GM23338 (cell line): ENCODE measurements at regions not wholly inside any gene's neighbourhood (a gene's known extent, or its start where the extent isn't known, plus 50 kb on each side); places are given as distances from the start of the nearest gene placed in this dataset.

Experiments used
- ATAC-seq: fragments of 200-7000 bp; cut with Tn5 transposase; 3 replicates; pipeline ENCODE4 v1.9.1; 2020
- DNase-seq: peaks from one replicate; pipeline ENCODE4 v3.0.0-alpha.2; 2015; ENCODE audit warnings: low spot score
- H2AFZ ChIP-seq: fragments of 200-600 bp; sonication (generic); 2 replicates; pipeline ENCODE4 v1.8.0; 2016; ENCODE audit warnings: antibody characterized with exemption, mild to moderate bottlenecking, moderate library complexity
- H3F3A ChIP-seq: fragments of 200-600 bp; sonication (generic); replicated peaks from 2 replicates; pipeline ENCODE4 v1.8.0; 2017; ENCODE audit warnings: antibody characterized with exemption, mixed run types, low read depth
- H3K27ac ChIP-seq: fragments of 200-600 bp; sonication (generic); 2 replicates; pipeline ENCODE4 v1.6.1; 2016; ENCODE audit warnings: low read depth
- H3K27me3 ChIP-seq: fragments of 200-600 bp; sonication (generic); 2 replicates; pipeline ENCODE4 v1.8.0; 2016; ENCODE audit warnings: mild to moderate bottlenecking, mixed run types, moderate library complexity; ENCODE audit not compliant: insufficient read depth
- H3K36me3 ChIP-seq: fragments of 200-600 bp; sonication (generic); 2 replicates; pipeline ENCODE4 v1.8.0; 2016; ENCODE audit warnings: mild to moderate bottlenecking; ENCODE audit not compliant: insufficient read depth
- H3K4me1 ChIP-seq: fragments of 200-600 bp; sonication (generic); 2 replicates; pipeline ENCODE4 v1.8.0; 2016; ENCODE audit warnings: mild to moderate bottlenecking, moderate library complexity; ENCODE audit not compliant: insufficient read depth
- H3K4me2 ChIP-seq: fragments of 200-600 bp; sonication (generic); 2 replicates; pipeline ENCODE4 v1.7.1; 2017; ENCODE audit warnings: mixed run types
- H3K4me3 ChIP-seq: fragments of 200-600 bp; sonication (generic); 2 replicates; pipeline ENCODE4 v1.6.1; 2016; ENCODE audit warnings: mixed run types
- H3K79me2 ChIP-seq: fragments of 200-600 bp; sonication (generic); replicated peaks from 2 replicates; pipeline ENCODE4 v1.8.0; 2017; ENCODE audit warnings: mild to moderate bottlenecking; ENCODE audit not compliant: insufficient read depth
- H3K9me2 ChIP-seq: fragments of 200-600 bp; sonication (generic); 2 replicates; pipeline ENCODE4 v1.8.0; 2017; ENCODE audit not compliant: insufficient read depth
- H4K20me1 ChIP-seq: fragments of 200-600 bp; sonication (generic); replicated peaks from 2 replicates; pipeline ENCODE4 v1.8.0; 2017; ENCODE audit warnings: mild to moderate bottlenecking; ENCODE audit not compliant: insufficient read depth
- H3K27ac Mint-ChIP-seq: 2 replicates; pipeline ENCODE4 v1.8.0; 2020; ENCODE audit warnings: inconsistent platforms, mild to moderate bottlenecking, moderate library complexity, mixed read lengths
- H3K27me3 Mint-ChIP-seq: 3 replicates; pipeline ENCODE4 v1.8.0; 2022; ENCODE audit warnings: low read depth, mild to moderate bottlenecking, moderate library complexity, mixed read lengths, inconsistent platforms; ENCODE audit not compliant: insufficient read depth, poor library complexity
- H3K36me3 Mint-ChIP-seq: 3 replicates; pipeline ENCODE4 v1.8.0; 2021; ENCODE audit warnings: low read depth, mild to moderate bottlenecking, inconsistent platforms, moderate library complexity, mixed read lengths
- H3K4me1 Mint-ChIP-seq: 3 replicates; pipeline ENCODE4 v1.8.0; 2020; ENCODE audit warnings: mild to moderate bottlenecking, inconsistent platforms, mixed read lengths
- H3K4me3 Mint-ChIP-seq: 3 replicates; pipeline ENCODE4 v1.8.0; 2021; ENCODE audit warnings: moderate library complexity, mild to moderate bottlenecking, inconsistent platforms, mixed read lengths
- H3K9me3 Mint-ChIP-seq: 3 replicates; pipeline ENCODE4 v1.8.0; 2020; ENCODE audit warnings: moderate library complexity, mild to moderate bottlenecking, inconsistent platforms, mixed read lengths
- CREB1 ChIP-seq: fragments of 250-450 bp; sonication (Bioruptor Pico); IDR thresholded peaks from 2 replicates; pipeline ENCODE4 v1.5.0; 2020; ENCODE audit warnings: low read depth, mild to moderate bottlenecking, moderate library complexity
- CTCF ChIP-seq, 2 experiments: fragments of 200-600 bp in 1 of 2; sonication (generic) in 1 of 2; conservative IDR thresholded peaks; 2 replicates each; pipeline versions ENCODE4 v1.5.1 to v1.6.1; 2016 to 2017; ENCODE audit warnings: antibody characterized with exemption in 2 of 2, low read depth in 2 of 2, mild to moderate bottlenecking in 2 of 2, moderate library complexity in 1 of 2
- ETS1 ChIP-seq: IDR thresholded peaks from 2 replicates; pipeline ENCODE4 v1.6.1; 2016; ENCODE audit warnings: antibody characterized with exemption
- EZH2 ChIP-seq: fragments of 200-600 bp; sonication (generic); IDR thresholded peaks from one replicate; pipeline ENCODE4 v1.8.0; 2017; ENCODE audit warnings: antibody characterized with exemption, mild to moderate bottlenecking, low read depth; ENCODE audit not compliant: unreplicated experiment
- EZH2phosphoT487 ChIP-seq: fragments of 200-600 bp; sonication (generic); IDR thresholded peaks from one replicate; pipeline ENCODE4 v1.8.1; 2018; ENCODE audit warnings: antibody characterized with exemption; ENCODE audit not compliant: unreplicated experiment
- JUNB ChIP-seq: IDR thresholded peaks from one replicate; pipeline ENCODE4 v1.6.1; 2016; ENCODE audit warnings: antibody characterized with exemption; ENCODE audit not compliant: unreplicated experiment
- STAT1 ChIP-seq: IDR thresholded peaks from one replicate; pipeline ENCODE4 v1.6.1; 2016; ENCODE audit warnings: antibody characterized with exemption; ENCODE audit not compliant: unreplicated experiment
- ZNF114 ChIP-seq: fragments of 250-450 bp; sonication (Bioruptor Pico); IDR thresholded peaks from 2 replicates; pipeline ENCODE4 v1.5.0; 2020; ENCODE audit warnings: mild to moderate bottlenecking, moderate library complexity
- ZNF331 ChIP-seq: fragments of 250-450 bp; sonication (Bioruptor Pico); IDR thresholded peaks from 2 replicates; pipeline ENCODE4 v1.5.0; 2020; ENCODE audit warnings: low read depth, mild to moderate bottlenecking, moderate library complexity
- TF ChIP-seq, protein P1 (sequence below): fragments of 250-450 bp; sonication (Bioruptor Pico); IDR thresholded peaks from 2 replicates; pipeline ENCODE4 v1.5.0; 2020; ENCODE audit warnings: mild to moderate bottlenecking, moderate library complexity
- TF ChIP-seq, protein P2 (sequence below): IDR thresholded peaks from one replicate; pipeline ENCODE4 v1.6.1; 2018; ENCODE audit warnings: antibody characterized with exemption; ENCODE audit not compliant: unreplicated experiment

DNA sequence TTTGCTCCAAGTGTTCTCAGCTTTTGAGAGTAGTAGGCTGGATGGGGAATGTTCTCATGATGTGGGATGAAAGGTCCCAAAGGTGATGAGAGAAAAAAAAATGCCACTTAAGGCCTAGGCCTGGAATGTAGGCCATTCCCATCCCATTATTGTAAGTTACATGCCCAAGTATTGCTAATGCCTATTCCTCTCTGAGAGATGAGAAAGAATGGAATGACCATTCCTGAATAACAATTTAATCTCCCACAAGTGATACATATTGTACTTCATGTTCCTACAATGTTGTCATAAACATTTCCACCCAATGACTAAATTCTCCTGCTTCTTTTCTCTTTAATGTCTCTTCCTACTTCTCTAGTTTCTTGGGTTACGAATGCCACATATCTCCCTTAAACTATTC is 102.8 kb upstream of the KCNJ16 start (continued):
- TF ChIP-seq ZNF114 (no peak), CREB1 (CRISPR knock-in tag) (no peak), EZH2 (no peak), JUNB (no peak), ZNF331 (CRISPR knock-in tag) (no peak)
- TF ChIP-seq, protein P1, sequence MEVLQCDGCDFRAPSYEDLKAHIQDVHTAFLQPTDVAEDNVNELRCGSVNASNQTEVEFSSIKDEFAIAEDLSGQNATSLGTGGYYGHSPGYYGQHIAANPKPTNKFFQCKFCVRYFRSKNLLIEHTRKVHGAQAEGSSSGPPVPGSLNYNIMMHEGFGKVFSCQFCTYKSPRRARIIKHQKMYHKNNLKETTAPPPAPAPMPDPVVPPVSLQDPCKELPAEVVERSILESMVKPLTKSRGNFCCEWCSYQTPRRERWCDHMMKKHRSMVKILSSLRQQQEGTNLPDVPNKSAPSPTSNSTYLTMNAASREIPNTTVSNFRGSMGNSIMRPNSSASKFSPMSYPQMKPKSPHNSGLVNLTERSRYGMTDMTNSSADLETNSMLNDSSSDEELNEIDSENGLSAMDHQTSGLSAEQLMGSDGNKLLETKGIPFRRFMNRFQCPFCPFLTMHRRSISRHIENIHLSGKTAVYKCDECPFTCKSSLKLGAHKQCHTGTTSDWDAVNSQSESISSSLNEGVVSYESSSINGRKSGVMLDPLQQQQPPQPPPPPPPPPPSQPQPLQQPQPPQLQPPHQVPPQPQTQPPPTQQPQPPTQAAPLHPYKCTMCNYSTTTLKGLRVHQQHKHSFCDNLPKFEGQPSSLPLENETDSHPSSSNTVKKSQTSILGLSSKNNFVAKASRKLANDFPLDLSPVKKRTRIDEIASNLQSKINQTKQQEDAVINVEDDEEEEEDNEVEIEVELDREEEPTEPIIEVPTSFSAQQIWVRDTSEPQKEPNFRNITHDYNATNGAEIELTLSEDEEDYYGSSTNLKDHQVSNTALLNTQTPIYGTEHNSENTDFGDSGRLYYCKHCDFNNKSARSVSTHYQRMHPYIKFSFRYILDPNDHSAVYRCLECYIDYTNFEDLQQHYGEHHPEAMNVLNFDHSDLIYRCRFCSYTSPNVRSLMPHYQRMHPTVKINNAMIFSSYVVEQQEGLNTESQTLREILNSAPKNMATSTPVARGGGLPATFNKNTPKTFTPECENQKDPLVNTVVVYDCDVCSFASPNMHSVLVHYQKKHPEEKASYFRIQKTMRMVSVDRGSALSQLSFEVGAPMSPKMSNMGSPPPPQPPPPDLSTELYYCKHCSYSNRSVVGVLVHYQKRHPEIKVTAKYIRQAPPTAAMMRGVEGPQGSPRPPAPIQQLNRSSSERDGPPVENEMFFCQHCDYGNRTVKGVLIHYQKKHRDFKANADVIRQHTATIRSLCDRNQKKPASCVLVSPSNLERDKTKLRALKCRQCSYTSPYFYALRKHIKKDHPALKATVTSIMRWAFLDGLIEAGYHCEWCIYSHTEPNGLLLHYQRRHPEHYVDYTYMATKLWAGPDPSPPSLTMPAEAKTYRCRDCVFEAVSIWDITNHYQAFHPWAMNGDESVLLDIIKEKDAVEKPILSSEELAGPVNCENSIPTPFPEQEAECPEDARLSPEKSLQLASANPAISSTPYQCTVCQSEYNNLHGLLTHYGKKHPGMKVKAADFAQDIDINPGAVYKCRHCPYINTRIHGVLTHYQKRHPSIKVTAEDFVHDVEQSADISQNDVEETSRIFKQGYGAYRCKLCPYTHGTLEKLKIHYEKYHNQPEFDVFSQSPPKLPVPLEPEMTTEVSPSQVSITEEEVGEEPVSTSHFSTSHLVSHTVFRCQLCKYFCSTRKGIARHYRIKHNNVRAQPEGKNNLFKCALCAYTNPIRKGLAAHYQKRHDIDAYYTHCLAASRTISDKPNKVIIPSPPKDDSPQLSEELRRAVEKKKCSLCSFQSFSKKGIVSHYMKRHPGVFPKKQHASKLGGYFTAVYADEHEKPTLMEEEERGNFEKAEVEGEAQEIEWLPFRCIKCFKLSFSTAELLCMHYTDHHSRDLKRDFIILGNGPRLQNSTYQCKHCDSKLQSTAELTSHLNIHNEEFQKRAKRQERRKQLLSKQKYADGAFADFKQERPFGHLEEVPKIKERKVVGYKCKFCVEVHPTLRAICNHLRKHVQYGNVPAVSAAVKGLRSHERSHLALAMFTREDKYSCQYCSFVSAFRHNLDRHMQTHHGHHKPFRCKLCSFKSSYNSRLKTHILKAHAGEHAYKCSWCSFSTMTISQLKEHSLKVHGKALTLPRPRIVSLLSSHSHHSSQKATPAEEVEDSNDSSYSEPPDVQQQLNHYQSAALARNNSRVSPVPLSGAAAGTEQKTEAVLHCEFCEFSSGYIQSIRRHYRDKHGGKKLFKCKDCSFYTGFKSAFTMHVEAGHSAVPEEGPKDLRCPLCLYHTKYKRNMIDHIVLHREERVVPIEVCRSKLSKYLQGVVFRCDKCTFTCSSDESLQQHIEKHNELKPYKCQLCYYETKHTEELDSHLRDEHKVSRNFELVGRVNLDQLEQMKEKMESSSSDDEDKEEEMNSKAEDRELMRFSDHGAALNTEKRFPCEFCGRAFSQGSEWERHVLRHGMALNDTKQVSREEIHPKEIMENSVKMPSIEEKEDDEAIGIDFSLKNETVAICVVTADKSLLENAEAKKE: no peak

- H3K9me3 Mint-ChIP-seq: peaks cover 7% of the 10 kb centered on the region; the same call in 1 of the 3 replicates
- H3K4me3 ChIP-seq: no peak overlapping the region
- H4K20me1 ChIP-seq: no peaks in the 10 kb centered on the region
- no peak for DNase-seq
- H3K36me3 ChIP-seq: no peaks in the 10 kb centered on the region
- no peaks in the 10 kb centered on the region for H3F3A ChIP-seq
- H3K9me2 ChIP-seq: peaks cover 9% of the 10 kb centered on the region; the same call in 1 of the 2 replicates
- no peaks in the 10 kb centered on the region for H3K27me3 Mint-ChIP-seq
- no peak overlapping the region for H3K27ac ChIP-seq
- H2AFZ ChIP-seq: no peak overlapping the region
- ATAC-seq: no peak
- TF ChIP-seq, protein P2, sequence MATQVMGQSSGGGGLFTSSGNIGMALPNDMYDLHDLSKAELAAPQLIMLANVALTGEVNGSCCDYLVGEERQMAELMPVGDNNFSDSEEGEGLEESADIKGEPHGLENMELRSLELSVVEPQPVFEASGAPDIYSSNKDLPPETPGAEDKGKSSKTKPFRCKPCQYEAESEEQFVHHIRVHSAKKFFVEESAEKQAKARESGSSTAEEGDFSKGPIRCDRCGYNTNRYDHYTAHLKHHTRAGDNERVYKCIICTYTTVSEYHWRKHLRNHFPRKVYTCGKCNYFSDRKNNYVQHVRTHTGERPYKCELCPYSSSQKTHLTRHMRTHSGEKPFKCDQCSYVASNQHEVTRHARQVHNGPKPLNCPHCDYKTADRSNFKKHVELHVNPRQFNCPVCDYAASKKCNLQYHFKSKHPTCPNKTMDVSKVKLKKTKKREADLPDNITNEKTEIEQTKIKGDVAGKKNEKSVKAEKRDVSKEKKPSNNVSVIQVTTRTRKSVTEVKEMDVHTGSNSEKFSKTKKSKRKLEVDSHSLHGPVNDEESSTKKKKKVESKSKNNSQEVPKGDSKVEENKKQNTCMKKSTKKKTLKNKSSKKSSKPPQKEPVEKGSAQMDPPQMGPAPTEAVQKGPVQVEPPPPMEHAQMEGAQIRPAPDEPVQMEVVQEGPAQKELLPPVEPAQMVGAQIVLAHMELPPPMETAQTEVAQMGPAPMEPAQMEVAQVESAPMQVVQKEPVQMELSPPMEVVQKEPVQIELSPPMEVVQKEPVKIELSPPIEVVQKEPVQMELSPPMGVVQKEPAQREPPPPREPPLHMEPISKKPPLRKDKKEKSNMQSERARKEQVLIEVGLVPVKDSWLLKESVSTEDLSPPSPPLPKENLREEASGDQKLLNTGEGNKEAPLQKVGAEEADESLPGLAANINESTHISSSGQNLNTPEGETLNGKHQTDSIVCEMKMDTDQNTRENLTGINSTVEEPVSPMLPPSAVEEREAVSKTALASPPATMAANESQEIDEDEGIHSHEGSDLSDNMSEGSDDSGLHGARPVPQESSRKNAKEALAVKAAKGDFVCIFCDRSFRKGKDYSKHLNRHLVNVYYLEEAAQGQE: no peak
- TF ChIP-seq JUNB: no peak
- TF ChIP-seq EZH2: no peak
- no peak for TF ChIP-seq ETS1
- no peak for TF ChIP-seq EZH2phosphoT487
- TF ChIP-seq CTCF (conservative IDR thresholded peaks at IDR 0.05; ENCODE audit: low read depth in 2 of 2): no peak
- TF ChIP-seq STAT1: no peak
- no peaks in the 10 kb centered on the region for H3K4me1 Mint-ChIP-seq
- no peaks in the 10 kb centered on the region for H3K27me3 ChIP-seq
- H3K79me2 ChIP-seq: no peaks in the 10 kb centered on the region
- no peak overlapping the region for H3K4me2 ChIP-seq
- no peaks in the 10 kb centered on the region for H3K4me1 ChIP-seq
- H3K36me3 Mint-ChIP-seq: no peaks in the 10 kb centered on the region
- H3K4me3 Mint-ChIP-seq: no peak overlapping the region
- H3K27ac Mint-ChIP-seq: no peak overlapping the region
These were observed 99.2 kb upstream of the KCNJ16 start for GRCh38 chr17:69975808-69976207.
